HL-60 (cell line): ENCODE measurements at regions not wholly inside any gene's neighbourhood (a gene's known extent, or its start where the extent isn't known, plus 50 kb on each side); places are given as distances from the start of the nearest gene placed in this dataset.

Experiments
- CTCF ChIP-seq: IDR thresholded peaks from one replicate; pipeline ENCODE4 v1.5.1; 2011; ENCODE audit warnings: low read length, control low read depth, inconsistent platforms; ENCODE audit not compliant: insufficient read depth
- REST ChIP-seq: IDR thresholded peaks from 2 replicates; pipeline ENCODE4 v1.6.1; 2012; ENCODE audit warnings: low read depth; ENCODE audit not compliant: insufficient replicate concordance
- SPI1 ChIP-seq: IDR thresholded peaks from 2 replicates; pipeline ENCODE4 v1.6.1; 2012; ENCODE audit warnings: low read depth, mild to moderate bottlenecking, borderline replicate concordance

GRCh38 chr7:22596763-22597400 lies 96.9 kb upstream of the STEAP1B start:
- TF ChIP-seq SPI1, result no peak
- no peak for TF ChIP-seq REST
- no peak for TF ChIP-seq CTCF
